BLaER1 treated with 17β-estradiol and CSF1 and Interleukin-3, amounts not matched to agents 10 nM and 100 nM (cell line): ENCODE measurements at regions not wholly inside any gene's neighbourhood (a gene's known extent, or its start where the extent isn't known, plus 50 kb on each side); places are given as distances from the start of the nearest gene placed in this dataset.

Experiments
- H3K27ac ChIP-seq, 11 experiments: shearing (Covaris generic); formaldehyde crosslinking; 2 replicates each; pipeline ENCODE4 v1.8.1; 2022
- H3K27me3 ChIP-seq, 11 experiments: shearing (Covaris generic); formaldehyde crosslinking; 2 replicates each; pipeline ENCODE4 v1.8.1; 2022
- H3K36me3 ChIP-seq, 11 experiments: shearing (Covaris generic); formaldehyde crosslinking; 2 replicates each; pipeline ENCODE4 v1.8.1; 2022
- H3K4me1 ChIP-seq, 10 experiments: shearing (Covaris generic); formaldehyde crosslinking; 2 replicates each; pipeline ENCODE4 v1.8.1; 2022
- H3K4me2 ChIP-seq, 11 experiments: shearing (Covaris generic); formaldehyde crosslinking; 2 replicates each; pipeline ENCODE4 v1.8.1; 2022
- H3K4me3 ChIP-seq, 10 experiments: shearing (Covaris generic); formaldehyde crosslinking; 2 replicates each; pipeline ENCODE4 v1.8.1; 2022
- H3K9ac ChIP-seq, 11 experiments: shearing (Covaris generic); formaldehyde crosslinking; 2 replicates each; pipeline ENCODE4 v1.8.1; 2022
- H3K9me3 ChIP-seq, 11 experiments: shearing (Covaris generic); formaldehyde crosslinking; replicated peaks in 1 of 11; 2 replicates each; pipeline ENCODE4 v1.8.1; 2022
- H4K20me1 ChIP-seq, 11 experiments: shearing (Covaris generic); formaldehyde crosslinking; 2 replicates each; pipeline ENCODE4 v1.8.1; 2022
- Cebpa-rat ChIP-seq, 11 experiments: shearing (Covaris generic); IDR thresholded peaks; 2 replicates each; pipeline ENCODE4 v1.8.1; 2022

DNA sequence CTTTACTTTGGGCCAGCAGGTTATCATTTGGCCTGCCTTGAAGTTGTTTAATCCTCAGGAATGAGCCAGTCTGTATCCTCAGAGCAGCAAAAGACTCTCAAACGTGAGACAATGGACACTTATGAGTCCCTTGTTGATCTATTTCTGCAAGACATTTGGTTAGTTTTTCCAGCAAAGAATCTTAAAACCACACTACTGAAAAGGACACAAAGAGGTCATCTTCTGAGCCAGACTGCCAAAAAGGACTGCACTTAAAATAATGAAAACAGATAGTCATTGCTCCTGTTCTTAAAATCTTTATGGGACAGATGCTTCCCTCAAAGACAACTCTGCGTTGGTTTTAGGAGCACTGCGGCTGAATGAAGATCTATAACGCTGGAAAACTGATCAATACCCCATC is 205.7 kb upstream of the PSMD7 start:
- no peaks in the 10 kb centered on the region for H4K20me1 ChIP-seq
- no peak for TF ChIP-seq Cebpa-rat (IDR thresholded peaks at IDR 0.05)
- H3K36me3 ChIP-seq, result no peaks in the 10 kb centered on the region
- H3K27me3 ChIP-seq, result no peaks in the 10 kb centered on the region
- H3K4me3 ChIP-seq, result no peak overlapping the region
- peaks cover 0 to 27% (median 0%) of the 10 kb centered on the region in 10 experiments; a peak in 7 of 20 replicates for H3K4me1 ChIP-seq
- H3K9me3 ChIP-seq, result no peaks in the 10 kb centered on the region
- H3K27ac ChIP-seq, result no peak overlapping the region
- H3K9ac ChIP-seq, result no peak overlapping the region
- no peak overlapping the region for H3K4me2 ChIP-seq

DNA sequence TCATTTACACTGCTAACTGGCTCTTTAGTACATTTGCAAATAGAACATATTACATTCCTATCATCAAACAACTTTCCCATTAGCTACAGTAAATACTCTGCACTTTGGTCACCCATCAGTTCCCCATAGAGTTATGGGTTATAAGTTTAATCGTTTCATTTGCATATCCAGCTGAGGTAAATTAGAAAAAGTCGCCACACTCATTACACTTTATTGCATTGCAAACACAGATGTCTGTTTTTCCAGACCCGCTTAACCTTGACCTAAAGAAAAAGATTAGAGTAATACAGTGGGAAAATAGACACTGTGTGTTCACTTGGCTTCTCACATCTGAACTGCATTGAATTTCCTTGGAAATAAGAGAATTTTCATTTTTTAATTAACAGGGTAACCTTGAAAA is 213.1 kb upstream of the PSMD7 start:
- Histone ChIP-seq H4K20me1 (no peaks in the 10 kb centered on the region), H3K4me3 (no peak overlapping the region), H3K4me1 (peaks cover 0 to 9% (median 0%) of the 10 kb centered on the region in 10 experiments; a peak in 5 of 20 replicates), H3K27me3 (no peaks in the 10 kb centered on the region), H3K4me2 (no peak overlapping the region), H3K27ac (no peak overlapping the region), H3K9ac (no peak overlapping the region), H3K36me3 (no peaks in the 10 kb centered on the region), H3K9me3 (no peaks in the 10 kb centered on the region)
- no peak for TF ChIP-seq Cebpa-rat (IDR thresholded peaks at IDR 0.05)

GRCh38 chr16:74080311-74080710 is 216.3 kb upstream of the PSMD7 start:
- peaks cover 5 to 9% (median 7%) of the 10 kb centered on the region in 11 experiments for H3K9me3 ChIP-seq
- no peak overlapping the region for H3K9ac ChIP-seq
- H3K27me3 ChIP-seq, result no peaks in the 10 kb centered on the region
- H3K4me1 ChIP-seq, result no peaks in the 10 kb centered on the region
- no peak overlapping the region for H3K4me2 ChIP-seq
- H3K36me3 ChIP-seq, result no peaks in the 10 kb centered on the region
- H3K4me3 ChIP-seq, result no peak overlapping the region
- no peak overlapping the region for H3K27ac ChIP-seq
- TF ChIP-seq Cebpa-rat (IDR thresholded peaks at IDR 0.05), result no peak
- H4K20me1 ChIP-seq, result no peaks in the 10 kb centered on the region

DNA sequence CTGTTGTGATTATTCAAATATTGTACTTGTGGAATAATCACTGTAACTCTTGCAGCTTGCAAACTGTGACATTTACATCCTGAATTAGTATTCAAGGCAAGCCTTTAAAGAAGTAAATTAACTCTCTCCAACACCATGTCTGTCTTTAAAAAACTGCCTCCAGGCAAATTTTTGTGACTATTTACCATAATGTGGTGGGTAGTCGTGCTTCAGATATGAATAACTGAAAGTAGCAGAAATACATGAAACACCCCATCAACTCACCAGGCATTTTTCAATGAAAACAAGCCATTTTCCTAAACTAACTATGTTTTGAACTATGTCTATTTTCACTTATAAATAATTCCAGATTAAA is 217.4 kb upstream of the PSMD7 start:
- Histone ChIP-seq H3K4me1 (no peaks in the 10 kb centered on the region), H3K4me3 (no peak overlapping the region), H3K4me2 (no peak overlapping the region), H3K27ac (no peak overlapping the region), H3K9me3 (peaks cover 15 to 20% (median 18%) of the 10 kb centered on the region in 11 experiments), H3K36me3 (no peaks in the 10 kb centered on the region), H3K9ac (no peak overlapping the region), H3K27me3 (no peaks in the 10 kb centered on the region), H4K20me1 (no peaks in the 10 kb centered on the region)
- no peak for TF ChIP-seq Cebpa-rat (IDR thresholded peaks at IDR 0.05)

DNA sequence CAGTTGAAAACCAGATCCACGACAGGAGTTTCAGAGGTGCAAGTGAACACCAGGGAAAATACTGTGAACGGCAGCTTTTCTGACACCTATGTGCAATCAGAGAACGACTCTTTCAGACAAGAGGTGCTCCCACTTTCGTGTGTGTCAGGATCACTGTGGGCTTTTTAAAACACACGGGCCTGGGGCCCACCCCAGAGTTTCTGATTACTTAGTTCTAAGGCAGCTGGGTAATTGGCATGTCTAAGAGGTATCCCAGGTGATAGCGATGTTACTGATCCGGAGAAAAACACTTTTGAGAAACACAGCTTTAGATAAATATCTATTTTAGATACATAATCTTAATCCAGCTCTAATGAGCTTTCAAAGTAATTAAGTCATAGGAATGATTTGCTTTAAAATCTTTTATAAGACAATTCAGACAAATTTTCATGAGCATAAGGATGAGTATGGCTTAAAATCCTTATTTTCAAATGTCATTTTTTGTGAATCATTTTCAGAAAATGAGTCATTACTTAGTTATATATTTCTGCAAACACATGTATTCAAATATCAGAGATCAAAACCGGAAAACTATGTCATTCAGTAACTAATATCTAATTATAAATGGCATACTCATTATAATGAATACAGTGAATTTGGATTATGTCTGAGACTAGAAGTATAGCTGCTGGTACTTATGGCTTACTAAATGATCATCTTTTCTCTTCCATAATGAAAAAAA is 217.9 kb upstream of the PSMD7 start:
- H3K4me3 ChIP-seq, result no peak overlapping the region
- H3K27me3 ChIP-seq, result no peaks in the 10 kb centered on the region

DNA sequence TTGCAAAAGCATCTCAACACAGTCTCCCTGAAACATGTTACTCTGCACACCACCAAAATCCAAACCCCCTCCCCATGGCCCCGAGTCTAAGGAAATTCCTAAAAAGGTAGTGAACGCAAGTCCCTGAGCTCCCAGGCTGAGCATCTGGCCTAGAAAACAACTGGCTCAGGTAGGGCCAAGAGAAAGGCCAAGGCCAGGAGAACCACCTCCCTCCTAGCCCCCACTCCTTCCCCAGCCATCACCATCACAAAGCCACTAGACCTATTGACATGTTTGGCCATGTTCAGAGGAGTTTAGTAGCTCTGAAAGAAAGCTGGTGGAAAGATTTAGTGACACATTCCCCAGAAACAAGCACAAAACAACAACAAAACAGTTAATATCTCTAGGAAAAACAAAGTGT is 220.0 kb upstream of the PSMD7 start:
- Histone ChIP-seq H3K36me3 (no peaks in the 10 kb centered on the region), H4K20me1 (no peaks in the 10 kb centered on the region), H3K4me1 (no peaks in the 10 kb centered on the region), H3K9me3 (peaks cover 15 to 28% (median 19%) of the 10 kb centered on the region in 11 experiments), H3K4me3 (no peak overlapping the region), H3K9ac (no peak overlapping the region), H3K4me2 (no peak overlapping the region), H3K27ac (no peak overlapping the region), H3K27me3 (no peaks in the 10 kb centered on the region)
- no peak for TF ChIP-seq Cebpa-rat (IDR thresholded peaks at IDR 0.05)

More for the DNA sequence above, 217.9 kb upstream of the PSMD7 start:
- H3K36me3 ChIP-seq, result no peaks in the 10 kb centered on the region
- H3K27ac ChIP-seq, result no peak overlapping the region
- peaks cover 15 to 23% (median 19%) of the 10 kb centered on the region in 11 experiments for H3K9me3 ChIP-seq
- H3K9ac ChIP-seq, result no peak overlapping the region
- H3K4me1 ChIP-seq, result no peaks in the 10 kb centered on the region
- H4K20me1 ChIP-seq, result no peaks in the 10 kb centered on the region
- H3K4me2 ChIP-seq, result no peak overlapping the region
- TF ChIP-seq Cebpa-rat (IDR thresholded peaks at IDR 0.05), result no peak

GRCh38 chr16:74075393-74075792 is 221.2 kb upstream of the PSMD7 start:
- TF ChIP-seq Cebpa-rat (IDR thresholded peaks at IDR 0.05), result no peak
- no peaks in the 10 kb centered on the region for H3K36me3 ChIP-seq
- H3K9me3 ChIP-seq, result peaks cover 15 to 28% (median 19%) of the 10 kb centered on the region in 11 experiments
- H3K4me1 ChIP-seq, result no peaks in the 10 kb centered on the region
- H3K4me2 ChIP-seq, result no peak overlapping the region
- H3K27me3 ChIP-seq, result no peaks in the 10 kb centered on the region
- H3K4me3 ChIP-seq, result no peak overlapping the region
- H3K27ac ChIP-seq, result no peak overlapping the region
- H3K9ac ChIP-seq, result no peak overlapping the region
- H4K20me1 ChIP-seq, result no peaks in the 10 kb centered on the region

- H3K4me3 ChIP-seq, result no peak overlapping the region
- H3K9ac ChIP-seq, result no peak overlapping the region
- H3K27ac ChIP-seq, result no peak overlapping the region
- no peak for TF ChIP-seq Cebpa-rat (IDR thresholded peaks at IDR 0.05)
- H3K4me2 ChIP-seq, result no peak overlapping the region
- no peaks in the 10 kb centered on the region for H4K20me1 ChIP-seq
- no peaks in the 10 kb centered on the region for H3K4me1 ChIP-seq
- no peaks in the 10 kb centered on the region for H3K27me3 ChIP-seq
- H3K36me3 ChIP-seq, result no peaks in the 10 kb centered on the region
- peaks cover 15 to 28% (median 19%) of the 10 kb centered on the region in 11 experiments for H3K9me3 ChIP-seq
These were observed 223.2 kb upstream of the PSMD7 start for GRCh38 chr16:74073456-74073855.

DNA sequence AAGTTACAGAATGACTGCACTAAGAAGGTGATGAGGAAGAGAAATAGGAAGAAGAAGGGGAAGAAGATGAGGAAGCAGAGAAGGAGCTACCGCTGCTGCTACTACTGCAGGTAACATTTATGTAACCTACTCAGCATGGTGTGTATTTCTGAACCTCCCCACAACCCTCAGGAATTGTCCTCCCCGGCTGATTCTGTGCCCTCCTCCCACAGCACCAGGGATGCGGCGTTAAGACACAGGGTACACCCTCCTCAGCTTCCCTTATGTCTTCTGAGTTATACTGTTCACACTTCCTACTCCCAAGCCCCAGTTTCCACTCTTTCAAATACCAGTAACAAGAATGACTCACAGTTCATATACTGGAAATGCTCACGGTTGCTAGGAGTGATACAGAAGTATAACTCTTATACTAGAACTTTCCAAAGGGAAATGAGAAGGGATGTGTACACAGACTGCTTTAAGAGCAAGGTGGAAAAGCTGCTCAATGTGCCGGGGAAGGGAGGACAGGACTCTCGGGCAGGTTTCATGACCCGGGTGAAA is 224.5 kb upstream of the PSMD7 start:
- Histone ChIP-seq H3K4me3 (no peak overlapping the region), H3K36me3 (no peaks in the 10 kb centered on the region), H3K27ac (no peak overlapping the region), H3K9me3 (peaks cover 15 to 28% (median 19%) of the 10 kb centered on the region in 11 experiments), H3K9ac (no peak overlapping the region), H3K27me3 (no peaks in the 10 kb centered on the region), H3K4me2 (no peak overlapping the region), H4K20me1 (no peaks in the 10 kb centered on the region), H3K4me1 (no peaks in the 10 kb centered on the region)
- TF ChIP-seq Cebpa-rat (IDR thresholded peaks at IDR 0.05), result no peak

DNA sequence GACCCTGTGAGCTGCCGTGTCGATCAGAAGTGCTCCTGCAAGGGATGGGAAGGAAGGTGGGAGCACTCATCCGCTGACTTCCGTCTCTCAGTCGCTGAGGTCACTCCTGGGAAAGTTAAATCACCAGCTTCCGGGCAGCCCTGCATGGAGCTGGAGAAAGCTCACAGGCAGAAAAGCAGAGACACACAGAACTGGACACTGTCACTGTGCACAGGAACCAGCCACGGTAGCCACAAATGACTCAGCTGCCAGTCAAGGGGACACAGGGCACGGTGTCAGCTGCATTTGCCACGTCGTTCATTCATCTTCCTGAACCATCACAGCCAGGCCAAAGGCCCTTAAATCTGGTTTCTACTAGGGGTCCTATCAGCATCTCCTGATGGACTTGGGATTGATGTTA is 226.4 kb upstream of the PSMD7 start:
- Histone ChIP-seq H3K4me1 (no peaks in the 10 kb centered on the region), H4K20me1 (no peaks in the 10 kb centered on the region), H3K4me3 (no peak overlapping the region), H3K27me3 (no peaks in the 10 kb centered on the region), H3K27ac (no peak overlapping the region), H3K9ac (no peak overlapping the region), H3K9me3 (peaks cover 8 to 20% (median 11%) of the 10 kb centered on the region in 11 experiments), H3K36me3 (no peaks in the 10 kb centered on the region), H3K4me2 (no peak overlapping the region)
- TF ChIP-seq Cebpa-rat (IDR thresholded peaks at IDR 0.05), result no peak
